ENCODE measurements at regions not wholly inside any gene's neighbourhood (a gene's known extent, or its start where the extent isn't known, plus 50 kb on each side); places are given as distances from the start of the nearest gene placed in this dataset.

DNA sequence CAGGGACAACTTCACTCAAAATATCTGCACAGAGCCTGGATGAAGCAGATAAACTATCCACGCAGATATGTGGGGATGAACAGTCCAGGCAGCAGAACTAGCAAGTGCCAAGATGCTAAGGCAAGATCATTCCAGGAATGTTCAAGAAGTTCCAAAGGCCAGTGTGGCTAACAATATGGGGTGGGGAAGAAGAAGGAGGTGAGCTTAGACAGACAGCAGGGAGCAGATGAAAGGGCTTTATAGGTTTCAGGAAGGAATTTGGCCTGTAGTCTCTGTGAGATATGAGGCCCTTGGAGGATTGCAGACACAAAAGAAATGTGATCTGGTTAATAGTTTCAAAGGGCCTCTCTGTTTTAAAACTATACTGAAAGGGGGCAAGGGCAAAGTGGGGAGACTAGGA, 63.5 kb upstream of the PPM1H start:
- DNase-seq (ENCODE audit: low read depth in 2 of 3, low spot score in 2 of 3) = no peak

DNA sequence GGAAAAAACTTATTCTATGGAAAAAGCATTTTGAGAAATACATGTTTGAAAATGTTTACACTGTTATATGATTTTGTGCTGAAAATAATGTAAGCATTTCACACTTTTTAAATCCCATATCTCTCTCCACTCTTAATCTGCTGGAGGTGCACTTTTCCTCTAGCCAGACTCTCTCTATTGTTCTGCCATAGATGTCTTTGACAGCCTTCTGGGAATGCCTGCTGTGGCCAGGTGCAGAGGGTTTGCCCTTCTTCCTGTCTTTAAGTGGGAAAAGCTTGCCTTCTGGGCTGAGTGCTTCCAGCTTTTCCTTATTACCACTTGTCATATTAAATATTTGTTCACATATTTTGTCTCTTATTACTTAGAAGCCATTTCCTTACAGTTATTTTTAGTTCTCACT, 60.1 kb upstream of the PPM1H start:
- no peak for DNase-seq (ENCODE audit: low read depth in 2 of 3, low spot score in 2 of 3)

DNA sequence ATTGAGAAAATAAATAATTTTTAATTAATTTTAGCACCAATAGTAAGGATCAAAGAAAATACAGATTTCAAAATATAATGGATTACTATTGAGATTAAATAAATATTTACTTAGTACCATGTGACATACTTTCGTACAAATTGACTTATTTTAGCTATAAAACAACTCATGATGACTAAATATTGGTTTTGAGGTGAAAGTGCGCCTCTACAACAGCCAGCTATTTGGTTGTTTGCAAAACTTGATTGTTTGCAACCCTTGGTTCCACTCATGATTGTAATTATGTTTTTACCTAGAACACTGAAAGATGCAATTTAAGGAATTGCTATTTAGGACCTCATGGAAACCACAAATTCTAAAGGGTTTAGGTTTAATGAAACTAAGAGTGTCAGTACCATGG, 51.9 kb upstream of the PPM1H start:
- DNase-seq (ENCODE audit: low read depth in 2 of 3, low spot score in 2 of 3) = no peak

Data from hematopoietic multipotent progenitor cell (in vitro differentiated cells).